GM12878 (cell line): ENCODE measurements at regions not wholly inside any gene's neighbourhood (a gene's known extent, or its start where the extent isn't known, plus 50 kb on each side); places are given as distances from the start of the nearest gene placed in this dataset.

Experiments used
- ATAC-seq: fragments of 200-7000 bp; cut with Tn5 transposase; 3 replicates; pipeline ENCODE4 v1.9.1; 2020; ENCODE audit warnings: mild to moderate bottlenecking, moderate library complexity
- BruUV-seq: library from RNA; stranded (reverse); fragments of 400-500 nt; replicated peaks from 2 replicates; lab custom pipeline; 2021; lab: Mats Ljungman, UMichigan
- CTCF ChIA-PET: fragments of 300-600 bp; sonication (Branson Sonifier 250); formaldehyde crosslinking; extraction: SDS; loops from one replicate; lab custom pipeline; 2021; ENCODE audit warnings: inconsistent platforms; lab: Yijun Ruan, JAX
- POLR2A ChIA-PET: fragments of 350-600 bp; formaldehyde crosslinking; extraction: SDS; loops from one replicate; lab custom pipeline; 2021; ENCODE audit warnings: inconsistent platforms; lab: Charles Lee
- RAD21 ChIA-PET: fragments of 300-600 bp; sonication (Branson Sonifier 250); formaldehyde crosslinking; loops from one replicate; lab custom pipeline; 2023; ENCODE audit warnings: antibody characterized with exemption; ENCODE audit not compliant: unreplicated experiment; lab: Charles Lee
- SMC1A ChIA-PET: fragments of 300-600 bp; sonication (Branson Sonifier 250); formaldehyde crosslinking; loops from one replicate; lab custom pipeline; 2023; ENCODE audit not compliant: unreplicated experiment, uncharacterized antibody; lab: Charles Lee
- DNase-seq: peaks from one replicate; pipeline ENCODE4 v3.0.0-alpha.2; 2011; ENCODE audit warnings: low read depth, low spot score
- FAIRE-seq: peaks from 3 replicates; lab custom pipeline; 2011; peaks lifted over from hg19 to GRCh38; lab: Jason Lieb, UNC
- H2AFZ ChIP-seq: 2 replicates; pipeline ENCODE4 v1.6.0; 2011; ENCODE audit warnings: low read depth, low read length, control low read depth; ENCODE audit not compliant: control insufficient read depth
- H3K27ac ChIP-seq: 2 replicates; pipeline ENCODE4 v1.5.1; 2011; ENCODE audit warnings: control low read depth; ENCODE audit not compliant: control insufficient read depth, insufficient read depth
- H3K27me3 ChIP-seq, 2 experiments: replicated peaks in 1 of 2; 2 replicates each; pipeline versions ENCODE4 v1.6.0 to v1.6.1; 2011; ENCODE audit warnings: low read length in 1 of 2; ENCODE audit not compliant: control insufficient read depth in 2 of 2, insufficient read depth in 2 of 2
- H3K36me3 ChIP-seq, 2 experiments: 2 replicates each; pipeline ENCODE4 v1.5.1; 2011; ENCODE audit warnings: low read length in 1 of 2; ENCODE audit not compliant: control insufficient read depth in 2 of 2, insufficient read depth in 2 of 2
- H3K4me1 ChIP-seq: 2 replicates; pipeline ENCODE4 v1.6.1; 2011; ENCODE audit warnings: mild to moderate bottlenecking, low read length, moderate library complexity, mixed read lengths; ENCODE audit not compliant: control insufficient read depth, insufficient read depth
- H3K4me2 ChIP-seq: 2 replicates; pipeline ENCODE4 v1.6.0; 2011; ENCODE audit warnings: control low read depth; ENCODE audit not compliant: control insufficient read depth, insufficient read depth
- H3K4me3 ChIP-seq: fragments of 200-600 bp; sonication (generic); 2 replicates; pipeline ENCODE4 v1.5.1; 2016
- H3K79me2 ChIP-seq: 2 replicates; pipeline ENCODE4 v1.6.0; 2011; ENCODE audit warnings: low read length; ENCODE audit not compliant: control insufficient read depth, insufficient read depth
- H3K9ac ChIP-seq: 2 replicates; pipeline ENCODE4 v1.8.0; 2011; ENCODE audit warnings: low read length, control low read depth, mixed read lengths; ENCODE audit not compliant: control insufficient read depth, insufficient read depth
- H3K9me3 ChIP-seq: replicated peaks from 3 replicates; pipeline ENCODE4 v1.5.1; 2011; ENCODE audit warnings: mild to moderate bottlenecking, low read length; ENCODE audit not compliant: control insufficient read depth, insufficient read depth
- H4K20me1 ChIP-seq: 2 replicates; pipeline ENCODE4 v1.6.0; 2011; ENCODE audit not compliant: control insufficient read depth, insufficient read depth
- ETV6 ChIP-seq, 2 experiments: fragments of 450-650 bp in 1 of 2; IDR thresholded peaks in 1 of 2; conservative IDR thresholded peaks in 1 of 2; 2 replicates each; pipeline ENCODE4 v1.6.1; 2014; ENCODE audit warnings: antibody characterized with exemption in 1 of 2, borderline replicate concordance in 1 of 2, low read depth in 1 of 2, mild to moderate bottlenecking in 1 of 2, moderate library complexity in 1 of 2
- JUNB ChIP-seq: IDR thresholded peaks from 2 replicates; pipeline ENCODE4 v1.6.1; 2016; ENCODE audit warnings: antibody characterized with exemption, mild to moderate bottlenecking
- KDM1A ChIP-seq: fragments of 200-600 bp; sonication (generic); IDR thresholded peaks from 2 replicates; pipeline ENCODE4 v1.6.1; 2016; ENCODE audit warnings: borderline replicate concordance
- LARP7 ChIP-seq: fragments of 450-650 bp; IDR thresholded peaks from 2 replicates; pipeline ENCODE4 v1.6.1; 2017; ENCODE audit warnings: mild to moderate bottlenecking
- NFYB ChIP-seq: IDR thresholded peaks from 2 replicates; pipeline ENCODE4 v1.6.1; 2011; ENCODE audit warnings: low read depth, mild to moderate bottlenecking, low read length, improper control_type of control experiment, moderate library complexity; ENCODE audit not compliant: insufficient read depth
- NRF1 ChIP-seq: conservative IDR thresholded peaks from 2 replicates; pipeline ENCODE4 v1.6.1; 2011; ENCODE audit warnings: mild to moderate bottlenecking, low read depth, low read length, improper control_type of control experiment
- PAX5 ChIP-seq: IDR thresholded peaks from 2 replicates; pipeline ENCODE4 v1.6.1; 2011; ENCODE audit warnings: low read depth, low read length, borderline replicate concordance
- TAF1 ChIP-seq: IDR thresholded peaks from 2 replicates; pipeline ENCODE4 v1.6.1; 2011; ENCODE audit warnings: mild to moderate bottlenecking, low read depth, low read length, borderline replicate concordance
- WGBS: methylation state at CpG from one replicate; pipeline ENCODE4 v1.1.6; 2016; ENCODE audit warnings: low lambda C conversion rate; ENCODE audit not compliant: insufficient replicate concordance, insufficient coverage; ENCODE audit errors: missing lambda C conversion rate; 5-methylcytosine and 5-hydroxymethylcytosine counted together
- in situ Hi-C: fragments of 300-500 bp; cut with MboI; formaldehyde crosslinking; loops from 9 replicates; pipeline ENCODE4 v1.14.3; 2018; ENCODE audit warnings: mixed read lengths
- intact Hi-C: fragments of 100-400 bp; cut with micrococcal nuclease; formaldehyde crosslinking; loops from one replicate; pipeline ENCODE4 v1.14.2; 2022; ENCODE audit not compliant: unreplicated experiment

GRCh38 chr10:30728766-30729165 lies 99.2 kb upstream of the LYZL2 start:
- SMC1A ChIA-PET, result interaction anchor here (0.8 to 4.7 kb wide), 10 partner anchors 8 to 787 kb away, joined by 3 to 20 read pairs (median 4); no protein-coding TSS in a partner anchor
- ATAC-seq (no peak), FAIRE-seq (peak; percentile 64), DNase-seq (no peak)
- Histone ChIP-seq H4K20me1 (no peaks in the 10 kb centered on the region), H3K4me3 (no peak overlapping the region), H3K36me3 (no peaks in the 10 kb centered on the region; a peak in 1 of 4 replicates), H3K27ac (no peak overlapping the region), H3K9me3 (peaks cover 7% of the 10 kb centered on the region; the same call in 2 of the 3 replicates), H3K4me2 (no peak overlapping the region), H2AFZ (no peak overlapping the region), H3K79me2 (no peaks in the 10 kb centered on the region), H3K9ac (no peak overlapping the region), H3K27me3 (no peaks in the 10 kb centered on the region), H3K4me1 (peaks cover 8% of the 10 kb centered on the region)
- intact Hi-C loops, result loop anchor here (1.0 to 10.0 kb wide), 3 partner anchors 594 to 1080 kb away; no protein-coding TSS in a partner anchor
- in situ Hi-C loops, result no loop called here
- TF ChIP-seq JUNB (no peak), NRF1 (no peak), ETV6 (conservative IDR thresholded peaks at IDR 0.05 in 1 of 2, IDR thresholded peaks at IDR 0.05 in 1 of 2; ENCODE audit: borderline replicate concordance in 1 of 2, low read depth in 1 of 2) (no peak), TAF1 (no peak), NFYB (no peak), LARP7 (no peak), PAX5 (peak; percentile 53; the same call in 1 of the 2 replicates), KDM1A (no peak)
- WGBS, result 33% methylated on average over 4 of the region's 4 CpGs
- RAD21 ChIA-PET, result interaction anchor here (0.7 to 1.4 kb wide), 2 partner anchors 762 to 1081 kb away, joined by 3 to 4 read pairs; no protein-coding TSS in a partner anchor
- BruUV-seq, result no TSS peak
- POLR2A ChIA-PET, result no interaction called here
- CTCF ChIA-PET, result interaction anchor here (0.6 to 4.4 kb wide), 9 partner anchors 12 to 1079 kb away, joined by 3 to 23 read pairs (median 4); partner anchors contain the start of gene ZNF438
